ENCODE measurements at regions not wholly inside any gene's neighbourhood (a gene's known extent, or its start where the extent isn't known, plus 50 kb on each side); places are given as distances from the start of the nearest gene placed in this dataset.
"Not testable (repeated sequence)": the region's sequence is repeated elsewhere in the genome, so short reads cannot be mapped to it uniquely, and the experiment has no call there.

DNA sequence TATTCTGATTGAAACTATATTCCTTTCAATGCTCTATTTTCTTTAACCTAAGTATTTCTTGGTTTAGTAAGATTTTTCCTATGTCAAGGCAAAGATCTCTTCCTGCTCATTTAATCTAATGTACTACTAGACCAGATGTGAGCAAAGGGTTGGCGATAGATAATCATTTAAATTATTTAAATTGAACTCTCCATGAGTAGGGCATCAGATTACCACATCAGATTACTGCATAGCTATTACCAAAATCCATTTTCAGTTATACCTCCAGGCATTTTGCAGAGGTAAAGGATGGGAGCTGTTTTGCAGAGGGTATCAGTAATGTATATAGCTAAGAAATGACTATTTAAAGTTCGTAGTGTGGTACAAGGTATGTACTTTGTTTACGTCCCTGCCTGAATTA, 607.9 kb downstream of the PTPRC start:
- POLR2A ChIA-PET = interaction anchor here (1.2 kb wide), 1 partner anchor 12 kb away, joined by 3 read pairs; no protein-coding TSS in a partner anchor

DNA sequence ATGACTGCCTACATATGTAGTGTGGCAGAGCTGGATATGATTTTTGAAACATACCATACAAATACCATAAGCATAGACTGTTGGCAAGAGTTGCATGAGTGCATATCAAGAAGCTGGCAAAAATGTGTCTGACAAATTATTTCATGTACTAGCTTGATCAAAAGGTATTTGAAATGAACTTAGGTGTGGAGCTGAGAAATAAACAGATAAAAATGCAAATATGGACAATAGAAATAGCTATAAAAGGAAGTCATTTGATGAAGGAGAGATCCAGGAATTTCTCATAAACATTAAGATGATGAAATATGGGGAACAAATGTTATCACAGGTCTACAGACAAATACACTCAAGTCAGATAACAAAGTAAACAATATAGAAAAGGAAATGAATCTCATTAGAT, 609.1 kb downstream of the PTPRC start:
- POLR2A ChIA-PET = interaction anchor here (1.2 kb wide), 1 partner anchor 13 kb away, joined by 3 read pairs; no protein-coding TSS in a partner anchor
- no peak overlapping the region for H3K27ac Mint-ChIP-seq
- peaks cover 0 to 1% (median 0%) of the 10 kb centered on the region in 4 donors for H3K4me1 Mint-ChIP-seq
- no peaks in the 10 kb centered on the region for H3K36me3 Mint-ChIP-seq
- peaks cover 1 to 9% (median 2%) of the 10 kb centered on the region in 5 donors for H3K27me3 Mint-ChIP-seq
- no peaks in the 10 kb centered on the region for H3K9me3 Mint-ChIP-seq
- H3K4me3 Mint-ChIP-seq = no peak overlapping the region
- DNase-seq (no peak), ATAC-seq (no peak)

More for the DNA sequence above, 607.9 kb downstream of the PTPRC start:
- H3K4me1 Mint-ChIP-seq = peaks cover 0 to 9% (median 0%) of the 10 kb centered on the region in 4 donors
- ATAC-seq (no peak), DNase-seq (no peak)
- peaks cover 1 to 15% (median 2%) of the 10 kb centered on the region in 5 donors for H3K27me3 Mint-ChIP-seq
- H3K36me3 Mint-ChIP-seq = no peaks in the 10 kb centered on the region
- no peak overlapping the region for H3K4me3 Mint-ChIP-seq
- no peaks in the 10 kb centered on the region for H3K9me3 Mint-ChIP-seq
- H3K27ac Mint-ChIP-seq = no peak overlapping the region

DNA sequence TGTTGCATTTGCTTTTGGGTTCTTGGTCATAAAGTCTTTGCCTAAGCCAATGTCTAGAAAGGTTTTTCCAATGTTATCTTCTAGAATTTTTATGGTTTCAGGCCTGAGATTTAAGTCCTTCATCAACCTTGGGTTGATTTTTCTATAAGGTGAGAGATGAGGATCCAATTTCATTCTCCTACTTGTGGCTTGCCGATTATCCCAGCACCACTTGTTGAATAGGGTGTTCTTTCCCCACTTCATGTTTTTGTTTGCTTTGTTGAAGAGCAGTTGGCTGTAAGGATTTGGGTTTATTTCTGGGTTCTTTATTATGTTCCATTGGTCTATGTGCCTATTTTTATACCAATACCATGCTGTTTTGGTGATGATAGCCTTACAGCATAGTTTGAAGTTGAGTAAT, 615.2 kb downstream of the PTPRC start:
- H3K27ac Mint-ChIP-seq, H3K4me3 Mint-ChIP-seq, ATAC-seq, POLR2A ChIA-PET, DNase-seq, H3K4me1 Mint-ChIP-seq: not testable (repeated sequence)
- peaks cover 6 to 31% (median 13%) of the 10 kb centered on the region in 9 donors for H3K9me3 Mint-ChIP-seq
- H3K27me3 Mint-ChIP-seq = peaks cover 1 to 34% (median 2%) of the 10 kb centered on the region in 5 donors
- peaks cover 0 to 12% (median 0%) of the 10 kb centered on the region in 3 donors for H3K36me3 Mint-ChIP-seq

DNA sequence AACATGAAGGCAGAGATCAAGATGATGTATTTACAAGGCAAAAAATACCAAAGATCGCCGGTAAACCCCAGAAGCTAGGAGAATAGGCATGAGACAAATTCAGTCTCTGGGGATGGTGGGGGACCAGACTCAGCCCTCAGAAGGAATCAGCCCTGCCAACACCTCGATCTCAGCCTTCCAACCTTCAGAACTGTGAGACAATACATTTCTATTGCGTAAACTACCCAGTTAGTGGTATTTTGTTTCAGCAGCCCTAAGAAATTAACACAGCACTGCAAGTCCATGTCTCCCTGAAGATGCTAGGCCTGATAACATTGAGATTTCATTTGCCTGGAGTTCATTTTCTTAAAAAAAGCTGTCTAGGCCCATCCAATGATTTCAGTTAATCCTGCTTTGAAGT, 622.5 kb downstream of the PTPRC start:
- H3K9me3 Mint-ChIP-seq = peaks cover 0 to 17% (median 6%) of the 10 kb centered on the region in 9 donors
- H3K27ac Mint-ChIP-seq = no peak overlapping the region
- H3K4me1 Mint-ChIP-seq = no peaks in the 10 kb centered on the region
- peaks cover 0 to 18% (median 3%) of the 10 kb centered on the region in 5 donors for H3K27me3 Mint-ChIP-seq
- H3K4me3 Mint-ChIP-seq = no peak overlapping the region
- no peak for ATAC-seq
- DNase-seq = no peak
- POLR2A ChIA-PET = no interaction called here
- H3K36me3 Mint-ChIP-seq = peaks cover 0 to 12% (median 0%) of the 10 kb centered on the region in 3 donors

DNA sequence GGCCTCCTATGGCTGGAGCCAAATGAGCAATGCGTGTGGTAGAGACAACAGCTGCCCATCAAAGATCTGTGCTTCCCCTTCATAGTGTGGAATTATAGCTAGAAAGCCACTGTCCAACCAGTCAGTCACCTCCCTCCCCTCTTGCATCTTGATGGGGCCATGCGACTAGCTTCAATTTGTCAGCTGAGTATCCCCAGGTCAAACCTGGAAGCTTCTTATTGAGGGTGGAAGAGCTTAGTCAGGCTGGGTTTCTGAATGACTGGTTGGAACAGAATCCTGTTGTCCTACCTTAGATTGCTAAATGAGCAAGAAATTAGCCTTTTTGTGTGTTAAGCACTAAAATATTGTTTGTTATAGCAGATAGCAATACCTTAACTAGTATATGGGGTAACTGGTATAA, 625.4 kb downstream of the PTPRC start:
- Mint-ChIP-seq H3K36me3 (no peaks in the 10 kb centered on the region), H3K27ac (no peak overlapping the region), H3K9me3 (no peaks in the 10 kb centered on the region), H3K27me3 (peaks cover 0 to 5% (median 0%) of the 10 kb centered on the region in 5 donors), H3K4me1 (no peaks in the 10 kb centered on the region), H3K4me3 (no peak overlapping the region)
- ATAC-seq = no peak
- DNase-seq = no peak
- POLR2A ChIA-PET = no interaction called here

DNA sequence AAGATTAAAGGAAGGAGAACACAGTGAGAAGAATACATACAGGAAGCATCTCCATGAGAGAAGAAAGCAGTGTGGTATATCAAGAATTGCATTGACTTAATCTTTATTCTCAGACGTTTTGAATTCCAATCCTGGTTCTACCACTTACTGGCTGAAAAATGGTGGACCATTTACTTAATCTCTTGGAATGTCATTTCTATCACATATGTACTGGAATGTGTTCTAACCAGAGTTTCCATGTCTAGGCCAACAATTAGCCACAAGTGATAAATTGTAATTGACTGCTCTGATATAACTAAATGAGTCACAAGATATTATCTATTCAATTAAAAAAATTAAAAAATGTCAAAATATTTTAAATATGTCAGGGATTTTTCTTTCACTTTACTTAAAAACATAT, 626.1 kb downstream of the PTPRC start:
- no peaks in the 10 kb centered on the region for H3K36me3 Mint-ChIP-seq
- no peak overlapping the region for H3K4me3 Mint-ChIP-seq
- no peak overlapping the region for H3K27ac Mint-ChIP-seq
- POLR2A ChIA-PET = no interaction called here
- peaks cover 0 to 5% (median 0%) of the 10 kb centered on the region in 5 donors for H3K27me3 Mint-ChIP-seq
- H3K4me1 Mint-ChIP-seq = no peaks in the 10 kb centered on the region
- no peak for DNase-seq
- H3K9me3 Mint-ChIP-seq = no peaks in the 10 kb centered on the region
- ATAC-seq = no peak

DNA sequence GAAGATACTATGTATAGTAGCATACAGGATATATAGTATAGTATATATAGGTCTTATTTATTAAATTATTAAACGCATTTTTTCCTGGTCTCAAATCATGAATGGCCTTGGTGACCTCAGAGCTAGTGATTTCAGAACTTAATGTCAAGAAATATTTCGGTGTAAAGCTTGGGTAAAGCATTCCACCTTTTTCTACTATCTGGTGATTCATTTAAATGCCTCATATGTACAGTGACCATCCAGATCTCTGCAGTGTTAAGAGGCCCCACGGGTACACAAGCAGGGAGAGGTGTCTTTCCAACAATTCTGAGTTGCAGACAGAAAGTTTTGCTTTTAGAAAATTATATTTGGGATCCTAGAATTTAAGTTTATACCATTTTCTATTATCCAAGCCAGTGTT, 626.5 kb downstream of the PTPRC start:
- Mint-ChIP-seq H3K4me3 (no peak overlapping the region), H3K4me1 (no peaks in the 10 kb centered on the region), H3K36me3 (no peaks in the 10 kb centered on the region), H3K27me3 (peaks cover 0 to 2% (median 0%) of the 10 kb centered on the region in 5 donors), H3K9me3 (no peaks in the 10 kb centered on the region), H3K27ac (no peak overlapping the region)
- POLR2A ChIA-PET = no interaction called here
- DNase-seq (no peak), ATAC-seq (no peak)

DNA sequence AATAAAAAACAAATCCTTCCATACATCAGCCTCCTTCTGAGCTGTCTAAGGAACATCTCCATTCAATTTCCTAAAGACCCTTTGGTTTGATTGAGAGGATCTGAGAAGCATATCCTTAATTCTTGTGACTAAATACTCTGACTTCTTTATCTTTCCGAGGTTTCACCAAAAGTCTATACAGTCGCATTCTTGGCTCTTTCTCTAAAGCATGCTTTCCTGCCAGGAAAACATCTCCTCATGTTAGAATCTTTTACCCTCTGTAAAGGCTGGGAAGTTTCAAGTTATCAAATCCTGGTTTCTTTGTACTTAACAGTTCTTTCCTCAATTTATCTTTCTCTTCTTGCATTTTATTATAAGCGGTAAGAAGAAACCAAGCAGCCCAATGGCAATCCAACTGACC, 630.4 kb downstream of the PTPRC start:
- H3K4me1 Mint-ChIP-seq = no peaks in the 10 kb centered on the region

DNA sequence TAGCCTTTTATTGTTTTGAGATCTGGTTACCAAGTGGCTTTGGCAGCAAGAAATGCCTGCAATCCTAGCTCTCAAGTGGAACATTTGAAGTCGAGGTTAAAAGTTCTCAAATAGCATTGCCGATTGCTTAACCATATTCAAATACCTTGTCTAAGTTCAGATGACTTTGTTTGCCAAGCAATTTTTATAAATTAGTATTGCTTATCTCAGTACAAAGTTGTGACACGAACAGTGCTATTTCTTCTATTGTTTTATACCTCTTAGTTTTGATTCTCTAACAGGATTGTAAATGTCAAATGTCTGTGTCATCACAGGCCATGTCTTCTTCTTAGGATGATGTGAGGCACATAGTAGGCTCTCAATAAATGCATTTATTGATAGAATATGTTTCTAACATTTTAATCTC, 633.3 kb downstream of the PTPRC start:
- peaks cover 0 to 6% (median 0%) of the 10 kb centered on the region in 9 donors for H3K9me3 Mint-ChIP-seq
- no peak for ATAC-seq
- DNase-seq = no peak
- no peaks in the 10 kb centered on the region for H3K36me3 Mint-ChIP-seq
- no peak overlapping the region for H3K27ac Mint-ChIP-seq
- H3K4me3 Mint-ChIP-seq = no peak overlapping the region
- peaks cover 0 to 3% (median 0%) of the 10 kb centered on the region in 5 donors for H3K27me3 Mint-ChIP-seq
- POLR2A ChIA-PET = no interaction called here
- H3K4me1 Mint-ChIP-seq = no peaks in the 10 kb centered on the region

More for the DNA sequence above, 630.4 kb downstream of the PTPRC start:
- ATAC-seq (no peak), DNase-seq (no peak)
- Mint-ChIP-seq H3K27me3 (peaks cover 0 to 2% (median 0%) of the 10 kb centered on the region in 5 donors), H3K4me3 (no peak overlapping the region), H3K27ac (no peak overlapping the region), H3K9me3 (no peaks in the 10 kb centered on the region), H3K36me3 (no peaks in the 10 kb centered on the region)
- POLR2A ChIA-PET = no interaction called here

DNA sequence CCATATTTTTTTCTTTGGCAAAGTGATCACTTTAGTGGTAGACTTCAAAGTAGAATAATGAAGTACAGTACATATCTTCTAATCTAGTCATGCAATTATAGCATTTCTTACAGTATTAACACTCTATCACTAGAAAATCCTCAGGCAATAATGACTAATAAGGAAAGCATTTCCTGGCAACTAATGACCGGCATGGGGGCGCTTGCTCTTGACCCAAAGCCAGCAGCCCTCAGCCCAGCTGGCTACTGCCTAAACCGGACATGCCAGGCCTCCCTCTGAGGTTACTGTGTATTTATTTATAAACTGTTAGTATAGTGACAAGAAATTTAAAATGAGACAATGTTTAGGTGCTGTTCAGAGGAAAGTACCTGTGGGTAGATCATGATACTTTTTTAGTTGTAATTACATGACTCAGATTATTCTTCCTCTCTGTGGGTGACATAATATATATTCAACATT, 633.8 kb downstream of the PTPRC start:
- Mint-ChIP-seq H3K9me3 (peaks cover 0 to 9% (median 0%) of the 10 kb centered on the region in 9 donors), H3K4me3 (no peak overlapping the region), H3K27ac (no peak overlapping the region), H3K4me1 (no peaks in the 10 kb centered on the region), H3K36me3 (no peaks in the 10 kb centered on the region), H3K27me3 (peaks cover 0 to 4% (median 0%) of the 10 kb centered on the region in 5 donors)
- no peak for ATAC-seq
- DNase-seq = no peak
- POLR2A ChIA-PET = no interaction called here

DNA sequence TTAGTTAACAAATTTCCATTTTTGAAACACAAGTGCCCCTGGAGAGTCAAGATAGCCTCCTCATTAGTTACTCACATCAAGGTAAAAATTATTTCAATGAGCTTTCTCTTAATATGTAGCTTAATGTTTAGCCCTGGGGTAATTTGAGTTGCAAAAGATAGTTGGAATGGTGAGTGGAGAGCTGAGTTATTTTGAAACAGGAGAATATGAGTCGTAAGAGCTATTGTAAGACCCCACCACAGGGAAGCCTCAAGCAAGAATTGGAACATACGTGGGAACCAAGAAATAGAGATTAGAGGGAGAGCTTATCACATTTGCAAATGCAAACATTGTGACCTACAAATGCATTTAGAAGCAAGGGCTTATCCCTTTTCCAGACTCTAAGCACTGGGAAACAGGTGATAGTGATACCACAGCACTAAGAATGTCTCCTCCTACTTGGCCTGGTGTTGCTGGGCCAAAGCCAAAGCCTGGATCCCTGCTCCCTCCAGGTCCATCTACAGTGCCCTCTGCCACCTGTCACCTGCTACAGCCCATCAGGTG, 635.1 kb downstream of the PTPRC start:
- DNase-seq (no peak), ATAC-seq (no peak)
- Mint-ChIP-seq H3K27me3 (peaks cover 0 to 4% (median 0%) of the 10 kb centered on the region in 5 donors), H3K27ac (no peak overlapping the region), H3K4me1 (no peaks in the 10 kb centered on the region), H3K4me3 (no peak overlapping the region), H3K9me3 (peaks cover 0 to 9% (median 0%) of the 10 kb centered on the region in 9 donors), H3K36me3 (no peaks in the 10 kb centered on the region)
- POLR2A ChIA-PET = no interaction called here

DNA sequence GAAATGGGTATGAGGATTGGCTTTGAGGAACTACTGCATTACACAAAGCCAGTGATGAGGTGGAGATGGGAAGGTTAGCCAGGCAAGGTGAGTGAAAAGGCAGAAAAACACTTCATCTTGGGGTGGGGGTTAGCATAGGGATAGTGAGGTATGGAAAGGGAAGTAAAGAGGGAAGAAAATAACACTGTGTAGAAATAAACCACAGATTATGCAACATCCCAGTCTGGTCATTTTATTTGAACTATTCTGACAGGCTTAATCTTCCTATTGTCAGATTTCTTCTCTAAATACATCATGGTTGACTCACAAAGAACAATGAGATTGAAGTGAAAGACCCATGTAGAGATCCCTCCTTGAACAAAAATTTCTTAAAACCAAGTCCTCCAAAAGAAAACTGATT, 640.2 kb downstream of the PTPRC start:
- Mint-ChIP-seq H3K27me3 (peaks cover 0 to 4% (median 0%) of the 10 kb centered on the region in 5 donors), H3K36me3 (no peaks in the 10 kb centered on the region), H3K9me3 (peaks cover 0 to 9% (median 0%) of the 10 kb centered on the region in 9 donors), H3K4me3 (no peak overlapping the region), H3K27ac (peak overlapping the region in 1 of 10 donors; percentile 9), H3K4me1 (peaks cover 0 to 16% (median 0%) of the 10 kb centered on the region in 4 donors)
- no peak for DNase-seq
- POLR2A ChIA-PET = no interaction called here
- no peak for ATAC-seq

DNA sequence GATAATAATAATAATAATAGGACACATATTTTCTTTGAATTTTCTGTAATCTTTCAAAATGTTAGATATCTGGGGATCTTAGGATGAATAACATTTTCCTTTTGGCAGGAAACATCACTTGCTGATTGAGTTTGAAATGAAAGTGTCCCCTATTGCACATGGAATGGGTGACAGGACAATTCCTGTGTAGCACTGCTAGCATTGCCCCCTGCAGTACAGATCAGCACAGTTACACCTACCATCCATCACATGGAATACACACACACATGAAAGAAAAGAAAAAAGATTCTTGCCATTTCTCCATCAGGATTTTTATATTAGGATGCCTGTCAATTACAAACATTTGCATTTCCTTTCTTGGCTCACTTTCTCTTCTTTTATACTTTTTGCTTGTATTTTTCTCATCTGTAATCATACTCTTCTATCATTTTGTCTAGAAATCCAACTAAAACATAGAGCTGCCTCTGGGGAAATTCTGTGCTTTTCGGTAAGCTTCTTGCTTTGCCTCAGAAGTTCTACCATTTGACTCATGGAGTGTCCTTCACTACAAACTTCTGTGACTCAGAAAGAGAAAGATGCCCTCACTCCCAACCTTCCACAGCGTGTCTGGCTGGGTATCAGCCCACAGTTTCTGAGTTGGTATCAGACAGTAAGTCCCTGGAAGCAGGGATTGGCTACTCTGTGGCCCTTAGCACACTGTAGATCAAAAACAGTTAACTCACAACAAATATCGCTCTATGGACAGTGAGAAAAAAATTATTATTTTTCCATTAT, 641.2 kb downstream of the PTPRC start:
- H3K4me3 Mint-ChIP-seq = no peak overlapping the region
- DNase-seq (no peak), ATAC-seq (no peak)
- H3K27me3 Mint-ChIP-seq = peaks cover 0 to 4% (median under 1%) of the 10 kb centered on the region in 5 donors
- POLR2A ChIA-PET = no interaction called here
- H3K4me1 Mint-ChIP-seq = peaks cover 0 to 18% (median 0%) of the 10 kb centered on the region in 4 donors
- no peaks in the 10 kb centered on the region for H3K36me3 Mint-ChIP-seq
- peaks cover 0 to 9% (median 0%) of the 10 kb centered on the region in 9 donors for H3K9me3 Mint-ChIP-seq
- no peak overlapping the region for H3K27ac Mint-ChIP-seq
